IMR-90 (cell line): ENCODE measurements at regions not wholly inside any gene's neighbourhood (a gene's known extent, or its start where the extent isn't known, plus 50 kb on each side); places are given as distances from the start of the nearest gene placed in this dataset.

Source experiments
- ATAC-seq: fragments of 200-7000 bp; cut with Tn5 transposase; 2 replicates; pipeline ENCODE4 v1.9.1; 2020; ENCODE audit warnings: low read depth, mild to moderate bottlenecking, moderate library complexity
- BruUV-seq: library from RNA; stranded (reverse); fragments of 400-500 nt; replicated peaks from 2 replicates; lab custom pipeline; 2021; lab: Mats Ljungman, UMichigan
- CTCF ChIA-PET: fragments of 300-600 bp; formaldehyde crosslinking; extraction: SDS; loops from one replicate; lab custom pipeline; 2021; ENCODE audit warnings: antibody characterized with exemption; lab: Yijun Ruan, JAX
- POLR2A ChIA-PET: fragments of 300-600 bp; sonication (Branson Sonifier 250); formaldehyde crosslinking; loops from one replicate; lab custom pipeline; 2022; ENCODE audit warnings: antibody characterized with exemption; ENCODE audit not compliant: unreplicated experiment; lab: Charles Lee
- DNase-seq: peaks from one replicate; pipeline ENCODE4 v3.0.0; 2013
- H2AFZ ChIP-seq: replicated peaks from 2 replicates; pipeline ENCODE3; 2013; ENCODE audit warnings: low read length, mild to moderate bottlenecking; ENCODE audit not compliant: poor library complexity
- H2AK5ac ChIP-seq: 2 replicates; pipeline ENCODE4 v1.6.1; 2013; ENCODE audit warnings: low read depth, low read length, inconsistent platforms
- H2AK9ac ChIP-seq: replicated peaks from 2 replicates; pipeline ENCODE3; 2013; ENCODE audit warnings: mild to moderate bottlenecking, low read depth, low read length, moderate library complexity; ENCODE audit not compliant: poor library complexity
- H2BK120ac ChIP-seq: 2 replicates; pipeline ENCODE4 v1.6.1; 2013; ENCODE audit warnings: low read depth, low read length, inconsistent platforms
- H2BK15ac ChIP-seq: 3 replicates; pipeline ENCODE4 v1.6.1; 2013; ENCODE audit warnings: low read depth, low read length, inconsistent platforms
- H2BK20ac ChIP-seq: 2 replicates; pipeline ENCODE4 v1.6.1; 2013; ENCODE audit warnings: low read depth, mild to moderate bottlenecking, inconsistent platforms, low read length, moderate library complexity
- H2BK5ac ChIP-seq: 2 replicates; pipeline ENCODE4 v1.6.1; 2013; ENCODE audit warnings: mild to moderate bottlenecking, low read depth, low read length, inconsistent platforms; ENCODE audit not compliant: poor library complexity, severe bottlenecking
- H3K14ac ChIP-seq: replicated peaks from 2 replicates; pipeline ENCODE4 v1.6.1; 2013; ENCODE audit warnings: low read depth, low read length, inconsistent platforms
- H3K18ac ChIP-seq: 2 replicates; pipeline ENCODE4 v1.6.1; 2013; ENCODE audit warnings: low read depth, low read length, control low read depth
- H3K23ac ChIP-seq: 2 replicates; pipeline ENCODE4 v1.6.1; 2013; ENCODE audit warnings: low read depth, low read length, inconsistent platforms
- H3K27ac ChIP-seq: 2 replicates; pipeline ENCODE4 v1.5.1; 2013; ENCODE audit warnings: mild to moderate bottlenecking, control low read depth, low read length; ENCODE audit not compliant: insufficient read depth
- H3K27me3 ChIP-seq: 2 replicates; pipeline ENCODE4 v1.6.1; 2013; ENCODE audit warnings: low read length; ENCODE audit not compliant: control insufficient read depth, insufficient read depth
- H3K36me3 ChIP-seq: 2 replicates; pipeline ENCODE4 v1.6.1; 2013; ENCODE audit warnings: low read length, mixed read lengths; ENCODE audit not compliant: control insufficient read depth, insufficient read depth
- H3K4ac ChIP-seq: 2 replicates; pipeline ENCODE4 v1.6.1; 2013; ENCODE audit warnings: low read depth, low read length, inconsistent platforms
- H3K4me1 ChIP-seq: 2 replicates; pipeline ENCODE4 v1.6.1; 2013; ENCODE audit warnings: low read length, mixed read lengths; ENCODE audit not compliant: control insufficient read depth, insufficient read depth
- H3K4me2 ChIP-seq: 2 replicates; pipeline ENCODE4 v1.6.1; 2013; ENCODE audit warnings: low read depth, mild to moderate bottlenecking, control low read depth, low read length, moderate library complexity
- H3K4me3 ChIP-seq: 2 replicates; pipeline ENCODE4 v1.5.1; 2013; ENCODE audit warnings: low read depth, mild to moderate bottlenecking, control low read depth, low read length, moderate library complexity; ENCODE audit not compliant: insufficient read depth
- H3K56ac ChIP-seq: 2 replicates; pipeline ENCODE4 v1.6.1; 2013; ENCODE audit warnings: low read length, inconsistent platforms; ENCODE audit not compliant: insufficient read depth; ENCODE audit errors: extremely low read depth
- H3K79me1 ChIP-seq, 2 experiments: 2 replicates each; pipeline ENCODE4 v1.6.1; 2013; ENCODE audit warnings: low read length in 2 of 2, inconsistent platforms in 1 of 2, low read depth in 1 of 2
- H3K9ac ChIP-seq: 2 replicates; pipeline ENCODE4 v1.6.1; 2013; ENCODE audit warnings: low read depth, low read length, control low read depth
- H3K9me1 ChIP-seq: 2 replicates; pipeline ENCODE4 v1.6.1; 2013; ENCODE audit warnings: low read length, inconsistent platforms; ENCODE audit not compliant: insufficient read depth
- H3K9me3 ChIP-seq: 2 replicates; pipeline ENCODE4 v1.6.1; 2013; ENCODE audit warnings: low read length; ENCODE audit not compliant: control insufficient read depth, insufficient read depth
- H4K20me1 ChIP-seq: 2 replicates; pipeline ENCODE4 v1.6.1; 2013; ENCODE audit warnings: low read length, inconsistent platforms; ENCODE audit not compliant: insufficient read depth
- H4K5ac ChIP-seq: 2 replicates; pipeline ENCODE4 v1.6.1; 2013; ENCODE audit warnings: mild to moderate bottlenecking, low read depth, low read length, control low read depth
- H4K8ac ChIP-seq, 2 experiments: 2 replicates each; pipeline ENCODE4 v1.6.1; 2013; ENCODE audit warnings: low read depth in 2 of 2, low read length in 2 of 2, control low read depth in 1 of 2, inconsistent platforms in 1 of 2
- H4K91ac ChIP-seq: 2 replicates; pipeline ENCODE4 v1.6.1; 2013; ENCODE audit warnings: low read depth, low read length, inconsistent platforms; ENCODE audit not compliant: insufficient read depth
- CHD1 ChIP-seq: IDR thresholded peaks from 2 replicates; pipeline ENCODE4 v1.6.1; 2012; ENCODE audit warnings: low read depth, low read length, improper control_type of control experiment
- FOS ChIP-seq: fragments of 150-350 bp; IDR thresholded peaks from 2 replicates; pipeline ENCODE4 v1.6.1; 2016; ENCODE audit warnings: low read depth, low read length
- MAFK ChIP-seq: IDR thresholded peaks from 2 replicates; pipeline ENCODE4 v1.6.1; 2012; ENCODE audit warnings: low read depth, low read length, improper control_type of control experiment
- MAZ ChIP-seq: IDR thresholded peaks from 2 replicates; pipeline ENCODE4 v1.6.1; 2012; ENCODE audit warnings: low read depth, mild to moderate bottlenecking, low read length, improper control_type of control experiment, moderate library complexity, borderline replicate concordance
- POLR2A ChIP-seq: IDR thresholded peaks from 2 replicates; pipeline ENCODE4 v1.6.1; 2012; ENCODE audit warnings: mild to moderate bottlenecking, low read depth, low read length
- RAD21 ChIP-seq: IDR thresholded peaks from 2 replicates; pipeline ENCODE4 v1.6.1; 2012; ENCODE audit warnings: low read length, improper control_type of control experiment
- RFX5 ChIP-seq: IDR thresholded peaks from 2 replicates; pipeline ENCODE4 v1.8.0; 2012; ENCODE audit warnings: low read depth, mild to moderate bottlenecking, low read length, moderate library complexity
- WGBS, 2 experiments: methylation state at CpG; one replicate each; pipeline versions ENCODE4 v1.1.5 to v1.1.7; 2013; ENCODE audit warnings: missing lambda C conversion rate in 2 of 2; ENCODE audit not compliant: insufficient read length in 1 of 2; ENCODE audit errors: extremely low coverage in 2 of 2; 5-methylcytosine and 5-hydroxymethylcytosine counted together
- dilution Hi-C: fragments of 300-500 bp; cut with HindIII; formaldehyde crosslinking; loops from one replicate; pipeline ENCODE4 v1.14.3; 2018; ENCODE audit warnings: low sequenced_read_pairs; ENCODE audit not compliant: unreplicated experiment
- in situ Hi-C: fragments of 300-500 bp; cut with MboI; formaldehyde crosslinking; loops from 3 replicates; pipeline ENCODE4 v1.14.3; 2019; ENCODE audit warnings: low sequenced_read_pairs, inconsistent platforms, mixed read lengths
- intact Hi-C: fragments of 100-400 bp; cut with micrococcal nuclease; formaldehyde crosslinking; loops from 2 replicates; pipeline ENCODE4 v1.10.0; 2022

DNA sequence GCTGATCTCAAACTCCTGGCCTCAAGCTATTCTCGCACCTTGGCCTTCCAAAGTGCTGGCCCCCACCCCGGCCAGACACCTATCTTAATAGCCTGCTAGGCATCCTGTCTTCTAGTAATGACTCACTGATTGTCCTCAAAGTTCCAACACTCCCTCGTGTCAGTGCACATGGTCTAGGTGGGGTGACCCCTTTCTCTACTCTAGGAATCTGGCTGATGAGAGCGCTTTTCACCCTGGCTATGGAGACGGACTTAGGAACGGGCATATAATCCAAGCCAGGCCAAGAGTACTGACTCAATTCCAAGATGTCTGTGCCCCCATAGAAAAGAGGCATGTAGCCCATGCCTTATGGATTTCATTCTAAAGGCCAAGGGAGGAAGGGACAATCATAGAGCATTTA is 67.0 kb downstream of the PRLHR start:
- no peak overlapping the region for H2BK15ac ChIP-seq
- no peak for ATAC-seq
- no peak overlapping the region for H4K91ac ChIP-seq
- POLR2A ChIA-PET, result no interaction called here
- intact Hi-C loops, result no loop called here
- no peak overlapping the region for H2BK20ac ChIP-seq
- H3K4ac ChIP-seq, result no peak overlapping the region
- H3K9me1 ChIP-seq, result no peaks in the 10 kb centered on the region
- H2AK9ac ChIP-seq, result no peak overlapping the region
- no peak overlapping the region for H3K23ac ChIP-seq
- no peak overlapping the region for H4K5ac ChIP-seq
- no peak overlapping the region for H3K9ac ChIP-seq
- CTCF ChIA-PET, result no interaction called here
- H4K8ac ChIP-seq, result no peak overlapping the region
- H2AFZ ChIP-seq, result no peak overlapping the region
- H3K79me1 ChIP-seq, result no peaks in the 10 kb centered on the region
- no peak overlapping the region for H2BK120ac ChIP-seq
- H3K36me3 ChIP-seq, result no peaks in the 10 kb centered on the region
- no TSS peak for BruUV-seq
- H3K14ac ChIP-seq, result no peak overlapping the region
- in situ Hi-C loops, result no loop called here
- dilution Hi-C loops, result no loop called here
- no peaks in the 10 kb centered on the region for H3K27me3 ChIP-seq
- no peak overlapping the region for H3K18ac ChIP-seq
- no peaks in the 10 kb centered on the region for H3K9me3 ChIP-seq
- H4K20me1 ChIP-seq, result no peaks in the 10 kb centered on the region
- H3K56ac ChIP-seq, result no peak overlapping the region
- H3K4me2 ChIP-seq, result no peak overlapping the region
- TF ChIP-seq MAFK, result no peak
- TF ChIP-seq POLR2A, result no peak
- no peak for TF ChIP-seq FOS
- TF ChIP-seq CHD1, result no peak
- no peak for TF ChIP-seq RFX5
- no peak for TF ChIP-seq MAZ
- no peak for TF ChIP-seq RAD21
- no peak for DNase-seq
- no peaks in the 10 kb centered on the region for H3K4me1 ChIP-seq
- no peak overlapping the region for H3K27ac ChIP-seq
- H2AK5ac ChIP-seq, result no peak overlapping the region
- no peak overlapping the region for H3K4me3 ChIP-seq
- H2BK5ac ChIP-seq, result no peak overlapping the region
- 20% methylated on average over 1 of the region's 6 CpGs; no CpG with 5 or more reads in 1 of the 2 experiments for WGBS, 2 experiments
